ENCODE measurements at regions not wholly inside any gene's neighbourhood (a gene's known extent, or its start where the extent isn't known, plus 50 kb on each side); places are given as distances from the start of the nearest gene placed in this dataset.

DNA sequence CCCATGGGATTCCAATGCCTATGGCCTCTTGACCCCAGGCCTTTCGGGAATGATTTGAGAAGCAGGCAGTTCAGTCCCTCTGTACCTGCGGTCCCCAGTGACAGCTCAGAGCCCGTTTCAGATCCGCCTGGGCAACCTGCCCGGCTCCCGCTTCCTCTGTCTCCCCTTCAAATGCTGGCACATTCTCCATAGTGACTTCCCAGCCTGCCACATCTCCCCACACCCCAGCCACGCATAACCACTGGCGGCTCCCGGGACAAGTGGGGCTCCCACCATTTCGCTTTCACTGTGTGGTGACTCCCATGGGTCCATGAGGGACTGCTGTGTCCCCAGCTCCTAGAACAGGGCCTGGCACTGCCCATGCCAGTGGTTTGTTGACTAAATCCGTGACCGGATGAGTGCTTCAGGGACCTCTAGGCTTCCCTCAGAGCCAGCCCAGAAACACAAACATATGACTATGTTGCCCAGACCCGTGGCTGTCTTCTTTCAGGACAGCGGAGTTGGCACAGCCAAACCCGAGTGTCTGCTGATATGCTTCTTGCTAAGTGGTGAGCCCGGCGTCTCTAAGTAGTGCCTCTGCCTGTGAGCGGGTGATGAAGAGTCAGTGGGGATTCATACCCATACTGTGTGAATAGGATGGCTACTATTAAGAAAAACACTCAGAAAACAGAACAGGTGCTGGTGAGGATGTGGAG lies 91.2 kb downstream of the GLI2 start:
- FAIRE-seq, result no peak
- no peak for DNase-seq (ENCODE audit: insufficient read length, low spot score)

DNA sequence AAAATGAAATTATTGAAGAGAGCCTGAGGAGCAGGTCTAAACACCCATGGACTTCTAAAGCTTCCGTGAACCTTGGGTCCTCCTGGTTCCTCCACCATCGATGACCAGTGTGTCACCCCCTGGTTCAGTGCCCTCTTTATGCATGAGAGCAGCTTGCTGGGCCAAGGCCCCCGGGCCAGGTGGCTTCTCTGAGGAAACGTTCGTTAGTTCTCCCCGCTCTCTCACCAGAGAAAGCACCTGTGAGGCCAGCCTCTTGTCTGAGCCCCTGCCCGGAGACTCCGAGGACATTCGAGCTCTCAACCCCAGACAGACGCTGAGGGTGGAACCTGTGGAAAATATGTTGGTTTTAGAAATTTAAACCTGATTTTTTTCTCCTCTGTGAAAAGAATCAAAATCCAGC lies 92.4 kb downstream of the GLI2 start:
- FAIRE-seq (no peak), DNase-seq (ENCODE audit: insufficient read length, low spot score) (no peak)

DNA sequence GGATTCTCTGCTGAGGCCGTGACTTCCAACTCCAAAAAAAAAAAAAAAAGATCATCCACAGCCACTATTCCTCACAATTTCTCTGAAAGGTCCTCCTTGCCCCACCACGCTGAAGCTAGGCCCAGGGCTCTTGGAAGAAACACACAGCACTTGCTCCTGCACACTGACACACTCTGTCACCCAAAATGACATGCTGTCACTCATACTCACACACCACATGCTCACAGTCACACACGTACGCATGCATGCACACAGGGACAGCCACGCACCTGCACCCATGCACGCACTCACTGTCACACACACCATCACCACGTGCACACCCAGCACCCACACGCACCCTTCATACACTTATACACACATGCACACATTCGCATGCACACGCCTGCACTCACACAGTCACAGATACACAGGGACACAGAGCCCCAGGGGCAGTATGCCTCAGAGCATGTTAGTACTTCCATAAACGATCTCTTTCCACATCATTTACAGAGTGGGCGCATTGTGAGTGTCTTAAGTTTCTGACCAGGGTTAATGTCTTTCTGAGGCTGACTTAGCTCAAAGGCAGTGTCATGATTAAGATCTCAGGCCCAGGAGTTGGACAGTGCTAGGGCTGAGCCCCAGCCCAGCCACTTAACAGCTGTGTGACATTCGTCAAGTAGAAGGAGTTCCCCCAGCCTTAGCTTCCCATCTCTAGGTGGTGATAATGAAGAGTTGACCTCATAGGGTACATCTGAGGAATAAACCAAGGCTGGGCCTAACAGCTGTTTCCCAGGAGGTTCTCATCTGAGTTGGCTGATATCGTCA lies 93.4 kb downstream of the GLI2 start:
- FAIRE-seq (peak; percentile 54), DNase-seq (ENCODE audit: insufficient read length, low spot score) (no peak)

DNA sequence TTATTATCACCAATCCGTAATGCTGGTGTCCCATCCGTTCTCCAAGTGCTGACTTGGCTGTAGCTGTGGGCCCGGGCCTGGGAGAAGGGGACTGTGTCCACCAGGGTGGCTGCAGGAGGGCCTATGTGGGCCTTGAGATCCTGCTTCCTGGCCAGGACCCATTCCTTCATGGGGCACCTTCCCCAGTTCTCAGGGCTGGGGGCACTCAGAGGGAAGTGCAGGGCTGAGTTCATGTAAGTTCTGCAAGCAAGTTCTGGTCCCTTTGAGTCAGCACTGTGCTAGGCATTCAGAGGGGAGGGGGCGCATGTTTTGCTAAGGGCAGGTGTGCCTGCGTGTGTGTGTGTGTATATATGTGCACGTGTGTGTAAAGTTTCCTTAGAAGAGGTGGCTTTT lies 94.0 kb downstream of the GLI2 start:
- DNase-seq (ENCODE audit: insufficient read length, low spot score) (no peak), FAIRE-seq (no peak)

GRCh38 chr2:120830096-120830830 lies 94.6 kb downstream of the GLI2 start:
- FAIRE-seq, result no peak
- no peak for DNase-seq (ENCODE audit: insufficient read length, low spot score)

- DNase-seq (ENCODE audit: insufficient read length, low spot score) (no peak), FAIRE-seq (no peak)
These were observed 95.4 kb downstream of the GLI2 start for GRCh38 chr2:120831086-120831485.

DNA sequence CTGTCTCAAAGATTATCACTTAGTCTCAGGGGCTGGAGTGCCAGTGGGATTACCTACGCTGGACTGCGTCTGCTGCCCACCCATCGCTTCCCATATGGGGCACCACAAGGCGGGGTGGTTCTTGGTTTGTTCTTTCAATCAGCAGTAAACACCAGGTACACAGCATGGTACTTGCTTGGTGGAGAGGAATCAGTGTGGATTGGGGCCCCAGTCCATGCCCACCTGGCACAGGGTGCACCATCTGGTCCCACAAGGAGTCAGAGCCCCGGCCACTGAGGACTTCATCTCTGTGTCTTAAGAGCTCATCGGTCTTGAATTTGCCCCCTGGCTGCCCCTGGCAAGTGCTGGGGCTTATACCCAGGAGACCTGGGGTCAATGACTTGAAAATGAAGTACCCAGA lies 96.2 kb downstream of the GLI2 start:
- no peak for DNase-seq (ENCODE audit: insufficient read length, low spot score)
- FAIRE-seq, result no peak

DNA sequence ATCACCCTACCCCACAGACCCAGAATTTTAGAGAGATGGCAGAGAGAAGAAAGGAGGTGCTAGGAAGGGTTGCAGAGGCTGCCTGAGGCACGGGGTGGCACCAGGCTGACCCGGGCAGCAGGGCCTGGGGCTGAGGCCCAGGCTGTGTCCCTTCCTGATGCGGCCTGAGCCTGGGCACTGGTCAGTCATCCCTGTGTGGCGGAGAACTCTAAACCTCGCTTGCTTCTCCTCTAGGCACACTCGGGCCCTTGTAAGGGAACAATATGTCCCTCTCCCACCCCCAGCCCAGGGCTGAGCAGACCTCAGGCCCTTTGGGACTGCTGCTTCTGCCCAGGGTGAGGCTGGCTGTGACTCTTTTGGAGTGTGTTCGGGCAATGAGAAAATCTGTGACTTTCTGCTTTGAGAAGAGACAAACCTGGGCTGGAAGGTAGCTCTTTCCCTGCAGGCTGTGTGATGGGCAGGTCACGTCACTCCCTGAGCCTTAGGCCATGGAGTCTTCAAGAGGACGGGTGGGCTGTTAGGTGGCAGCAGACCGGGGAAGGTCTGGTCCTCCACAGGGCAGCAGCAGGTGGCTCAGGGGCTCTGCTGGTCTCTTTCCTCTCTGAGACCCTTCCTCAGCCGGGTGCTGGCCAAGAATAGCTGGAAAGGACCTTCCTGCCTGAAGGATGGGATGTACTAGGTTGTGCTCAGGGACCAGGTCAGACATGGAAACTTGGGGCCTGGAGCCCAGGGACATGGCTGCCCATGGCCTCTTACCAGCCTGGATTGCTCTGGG lies 96.8 kb downstream of the GLI2 start:
- DNase-seq (ENCODE audit: insufficient read length, low spot score), result no peak
- FAIRE-seq, result no peak

- no peak for DNase-seq (ENCODE audit: insufficient read length, low spot score)
- no peak for FAIRE-seq
These were observed 97.5 kb downstream of the GLI2 start for GRCh38 chr2:120833127-120833675.

DNA sequence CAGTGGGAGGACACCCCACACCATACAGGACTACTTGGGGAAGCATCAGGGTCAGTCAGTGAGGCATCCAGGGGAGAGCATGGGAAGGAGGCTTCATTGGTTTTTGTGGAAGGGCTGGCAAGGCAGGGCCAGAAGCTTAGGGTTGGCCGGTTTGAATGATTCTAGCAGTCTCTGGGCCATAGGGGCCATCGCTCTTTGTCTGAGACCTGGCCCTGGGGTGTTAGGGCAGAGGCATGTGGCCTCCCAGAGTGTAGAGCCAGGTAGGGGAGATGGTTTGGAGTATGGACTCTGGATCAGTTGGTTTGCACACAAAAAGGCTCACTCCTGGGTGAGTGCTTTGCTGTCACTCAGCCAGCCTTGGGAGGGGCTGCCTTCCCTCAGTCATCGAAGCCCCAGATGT lies 98.5 kb downstream of the GLI2 start:
- DNase-seq (ENCODE audit: insufficient read length, low spot score), result no peak
- no peak for FAIRE-seq

DNA sequence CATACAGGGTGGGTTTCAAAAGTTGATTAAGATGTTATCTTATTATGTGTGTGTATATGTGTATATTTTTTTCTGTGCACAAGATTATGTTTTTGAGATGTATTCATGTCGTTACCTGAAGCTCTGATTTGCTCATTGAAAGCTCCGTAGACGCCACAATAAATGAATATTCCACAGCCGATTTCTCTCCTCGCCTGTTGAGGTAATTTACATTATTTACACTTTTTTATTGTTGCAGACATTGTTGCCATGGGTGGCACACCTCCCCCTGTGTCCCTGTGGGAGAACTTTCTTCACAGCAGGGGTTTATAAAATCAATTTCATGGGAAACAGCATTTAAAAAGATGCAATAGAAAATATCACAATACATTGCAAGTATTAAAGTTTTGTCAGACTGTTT lies 100.6 kb downstream of the GLI2 start:
- FAIRE-seq, result no peak

GRCh38 chr2:120840795-120841487 lies 105.3 kb downstream of the GLI2 start:
- DNase-seq (ENCODE audit: insufficient read length, low spot score) (no peak), FAIRE-seq (no peak)

More for the DNA sequence above, 100.6 kb downstream of the GLI2 start:
- no peak for DNase-seq (ENCODE audit: insufficient read length, low spot score)

- DNase-seq (ENCODE audit: insufficient read length, low spot score) (no peak), FAIRE-seq (no peak)
These were observed 107.1 kb downstream of the GLI2 start for GRCh38 chr2:120842456-120843439.

DNA sequence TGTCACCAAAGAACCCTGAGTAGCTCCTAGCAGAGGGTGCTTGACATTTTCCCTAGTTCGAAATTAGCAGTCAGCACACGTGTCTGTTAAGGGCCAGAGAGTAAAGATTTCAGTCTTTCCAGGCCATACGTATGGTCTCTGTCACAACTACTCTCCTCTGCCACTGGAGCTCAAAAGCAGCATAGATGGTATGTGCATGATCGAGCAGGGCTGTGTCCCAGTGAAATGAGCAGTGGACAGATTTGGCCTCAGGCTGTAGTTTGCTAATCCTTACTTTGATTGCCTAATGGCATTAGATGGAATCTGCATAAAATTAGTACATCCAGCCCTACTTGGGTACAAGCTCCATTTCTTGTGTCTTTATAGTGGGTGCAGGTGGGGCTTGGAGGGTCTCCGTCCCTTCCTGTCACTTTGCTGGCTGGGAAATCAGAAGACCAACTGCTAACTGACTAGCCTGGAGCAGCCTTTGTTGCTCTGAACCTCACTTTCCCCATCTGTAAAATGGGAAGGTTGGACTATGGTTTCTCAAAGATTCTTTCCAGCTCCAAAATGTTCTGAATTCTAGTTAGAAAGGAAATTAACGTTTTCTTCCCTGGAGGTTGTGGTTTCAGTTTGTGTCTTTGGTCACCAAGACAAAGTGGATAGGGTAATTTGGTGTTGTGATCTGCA lies 108.5 kb downstream of the GLI2 start:
- no peak for FAIRE-seq

DNA sequence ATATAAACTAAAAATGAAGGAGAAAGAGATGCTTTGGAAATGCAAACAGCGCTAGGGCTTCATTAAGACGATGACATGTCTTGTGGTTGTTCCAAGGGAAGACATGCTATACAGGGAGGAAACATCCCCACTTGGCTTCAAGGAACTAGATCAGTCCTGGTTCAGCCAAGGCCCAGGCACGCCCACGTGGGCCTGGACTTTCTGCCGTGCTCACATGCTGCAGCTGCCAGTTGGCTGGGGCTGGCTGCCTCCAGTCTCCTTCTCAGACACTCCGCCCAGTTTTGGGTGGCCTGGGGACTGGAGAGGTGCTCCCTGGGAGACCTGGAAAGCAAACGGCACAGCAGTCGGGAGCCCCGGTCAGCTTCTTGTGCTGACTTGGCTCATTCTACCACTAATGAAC lies 109.6 kb downstream of the GLI2 start:
- DNase-seq (ENCODE audit: insufficient read length, low spot score), result no peak
- no peak for FAIRE-seq

More for the DNA sequence above, 108.5 kb downstream of the GLI2 start:
- no peak for DNase-seq (ENCODE audit: insufficient read length, low spot score)

DNA sequence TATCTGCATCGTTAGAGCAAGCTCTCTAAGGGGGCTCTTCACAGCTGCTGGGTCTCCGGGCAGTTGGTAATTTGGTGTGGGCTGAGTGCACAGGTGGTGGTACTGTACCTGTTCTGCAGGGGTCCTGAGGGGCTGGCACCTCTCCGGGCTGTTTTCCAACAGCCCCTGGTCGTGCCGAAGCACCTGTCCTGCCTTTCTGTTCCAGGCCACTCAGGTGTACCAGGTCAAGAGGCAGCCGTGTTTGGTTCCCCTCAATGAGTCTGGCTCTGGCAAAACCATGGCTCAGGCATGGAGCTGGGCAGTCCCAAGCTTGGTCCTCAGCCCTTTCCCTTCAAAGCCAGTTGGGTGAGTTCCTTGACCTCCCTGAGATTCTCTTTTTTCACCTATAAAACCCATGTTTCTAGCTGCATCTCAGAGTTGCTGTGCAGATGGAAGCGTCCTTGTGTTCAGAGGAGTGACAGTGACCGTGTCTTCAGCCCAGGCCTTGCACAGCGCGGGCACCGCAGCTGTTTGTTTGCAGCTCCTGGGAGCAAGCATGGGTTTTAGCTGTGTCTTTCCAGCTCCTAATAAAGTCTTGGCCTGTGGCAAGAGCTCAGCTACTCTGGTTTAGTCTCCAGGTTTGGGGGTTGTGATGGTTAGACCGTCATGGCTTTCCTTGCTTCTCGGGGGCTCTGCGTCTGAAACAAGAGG lies 110.9 kb downstream of the GLI2 start:
- FAIRE-seq, result no peak
- no peak for DNase-seq (ENCODE audit: insufficient read length, low spot score)

DNA sequence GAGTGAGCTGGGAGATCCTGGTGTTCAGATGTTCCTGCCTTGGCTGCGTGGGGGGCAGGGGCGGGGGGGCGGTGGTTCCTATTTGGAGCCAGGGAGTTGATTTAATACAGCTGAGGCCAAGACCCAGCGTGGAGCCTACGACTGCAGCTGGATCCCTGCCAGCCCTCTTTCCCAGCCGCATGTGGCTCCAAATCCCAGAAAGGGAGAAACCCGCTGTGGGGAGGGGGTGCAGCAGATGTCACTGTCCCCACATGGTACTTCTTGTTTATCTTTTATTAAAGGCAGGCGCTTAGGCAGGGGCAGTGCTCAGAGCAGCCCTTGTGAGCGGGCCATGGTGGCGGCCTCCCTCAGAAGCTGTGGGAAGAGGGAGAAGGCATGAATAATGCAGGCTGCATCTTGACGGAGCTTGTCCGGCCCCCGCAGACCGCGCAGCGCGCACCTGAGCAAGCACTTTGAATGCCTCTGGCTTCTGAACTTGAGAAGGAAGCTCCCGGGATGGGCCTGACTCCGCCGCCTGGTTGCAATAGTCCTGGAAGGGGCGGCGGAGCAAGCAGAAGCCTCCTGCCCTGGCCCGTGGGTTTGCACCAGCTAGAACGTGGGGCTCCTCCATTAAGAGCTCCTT lies 112.1 kb downstream of the GLI2 start:
- no peak for DNase-seq (ENCODE audit: insufficient read length, low spot score)
- FAIRE-seq, result no peak

Measured in HTR-8/SVneo (cell line).